Prostate gland (tissue), 2 donors: ENCODE measurements at regions not wholly inside any gene's neighbourhood (a gene's known extent, or its start where the extent isn't known, plus 50 kb on each side); places are given as distances from the start of the nearest gene placed in this dataset.

Source experiments
- POLR2A ChIP-seq: fragments of 450-650 bp; IDR thresholded peaks from one replicate; pipeline ENCODE4 v1.6.1; 2016; ENCODE audit warnings: antibody characterized with exemption, mild to moderate bottlenecking
- POLR2AphosphoS5 ChIP-seq: sonication (generic); formaldehyde crosslinking; IDR thresholded peaks from one replicate; pipeline ENCODE4 v1.6.1; 2017; ENCODE audit warnings: antibody characterized with exemption
- TF ChIP-seq, protein P1 (sequence below), 4 experiments: fragments of 200-600 bp in 2 of 4; fragments of 450-650 bp in 2 of 4; sonication (generic) in 2 of 4; IDR thresholded peaks; 1 replicate in 3 of 4; 2 replicates in 1 of 4; pipeline ENCODE4 v1.5.1; 2016 to 2019; ENCODE audit warnings: antibody characterized with exemption in 4 of 4, mild to moderate bottlenecking in 2 of 4, moderate library complexity in 2 of 4

GRCh38 chr9:108400297-108400696, 455.5 kb downstream of the ACTL7B start:
- TF ChIP-seq POLR2A, result no peak
- TF ChIP-seq, protein P1, sequence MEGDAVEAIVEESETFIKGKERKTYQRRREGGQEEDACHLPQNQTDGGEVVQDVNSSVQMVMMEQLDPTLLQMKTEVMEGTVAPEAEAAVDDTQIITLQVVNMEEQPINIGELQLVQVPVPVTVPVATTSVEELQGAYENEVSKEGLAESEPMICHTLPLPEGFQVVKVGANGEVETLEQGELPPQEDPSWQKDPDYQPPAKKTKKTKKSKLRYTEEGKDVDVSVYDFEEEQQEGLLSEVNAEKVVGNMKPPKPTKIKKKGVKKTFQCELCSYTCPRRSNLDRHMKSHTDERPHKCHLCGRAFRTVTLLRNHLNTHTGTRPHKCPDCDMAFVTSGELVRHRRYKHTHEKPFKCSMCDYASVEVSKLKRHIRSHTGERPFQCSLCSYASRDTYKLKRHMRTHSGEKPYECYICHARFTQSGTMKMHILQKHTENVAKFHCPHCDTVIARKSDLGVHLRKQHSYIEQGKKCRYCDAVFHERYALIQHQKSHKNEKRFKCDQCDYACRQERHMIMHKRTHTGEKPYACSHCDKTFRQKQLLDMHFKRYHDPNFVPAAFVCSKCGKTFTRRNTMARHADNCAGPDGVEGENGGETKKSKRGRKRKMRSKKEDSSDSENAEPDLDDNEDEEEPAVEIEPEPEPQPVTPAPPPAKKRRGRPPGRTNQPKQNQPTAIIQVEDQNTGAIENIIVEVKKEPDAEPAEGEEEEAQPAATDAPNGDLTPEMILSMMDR (IDR thresholded peaks at IDR 0.05), result no peak
- no peak for TF ChIP-seq POLR2AphosphoS5
